IPS DF 4.7 (cell line): ENCODE measurements at regions not wholly inside any gene's neighbourhood (a gene's known extent, or its start where the extent isn't known, plus 50 kb on each side); places are given as distances from the start of the nearest gene placed in this dataset.

Source experiments
- DNase-seq: peaks from one replicate; pipeline ENCODE4 v3.0.0-alpha.2; 2013; ENCODE audit warnings: low spot score; ENCODE audit errors: extremely low read depth

DNA sequence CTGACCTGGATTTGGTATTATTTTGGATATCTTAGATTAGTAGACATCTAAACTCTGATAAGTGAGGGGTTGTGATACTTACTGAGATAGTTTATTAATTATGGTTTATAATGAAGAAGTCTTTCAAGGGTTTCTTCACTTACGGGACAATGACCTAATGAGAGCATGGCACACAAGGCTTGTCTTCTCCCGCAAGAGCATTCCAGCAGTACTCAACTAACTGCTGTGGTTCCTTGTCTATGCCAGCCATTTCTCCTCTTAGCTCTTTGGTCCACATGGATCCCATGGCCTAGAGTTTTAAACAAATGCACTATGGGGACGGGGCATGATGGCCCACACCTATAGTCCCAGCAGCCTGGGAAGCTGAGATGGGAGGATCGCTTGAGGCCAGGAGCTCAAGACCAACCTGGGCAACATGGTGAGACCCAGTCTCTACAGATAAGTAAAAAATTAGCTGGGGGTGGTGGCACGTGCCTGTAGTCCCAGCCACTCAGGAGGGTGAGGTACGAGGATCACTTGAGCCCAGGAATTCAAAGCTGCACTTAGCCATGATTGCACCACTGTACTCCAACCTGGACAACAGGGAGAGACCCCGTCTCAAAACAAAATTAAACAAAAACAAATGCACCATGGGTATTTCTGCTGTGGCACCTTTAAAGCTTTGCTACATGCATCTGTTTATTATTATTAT is 161.7 kb upstream of the MYCN start:
- no peak for DNase-seq

DNA sequence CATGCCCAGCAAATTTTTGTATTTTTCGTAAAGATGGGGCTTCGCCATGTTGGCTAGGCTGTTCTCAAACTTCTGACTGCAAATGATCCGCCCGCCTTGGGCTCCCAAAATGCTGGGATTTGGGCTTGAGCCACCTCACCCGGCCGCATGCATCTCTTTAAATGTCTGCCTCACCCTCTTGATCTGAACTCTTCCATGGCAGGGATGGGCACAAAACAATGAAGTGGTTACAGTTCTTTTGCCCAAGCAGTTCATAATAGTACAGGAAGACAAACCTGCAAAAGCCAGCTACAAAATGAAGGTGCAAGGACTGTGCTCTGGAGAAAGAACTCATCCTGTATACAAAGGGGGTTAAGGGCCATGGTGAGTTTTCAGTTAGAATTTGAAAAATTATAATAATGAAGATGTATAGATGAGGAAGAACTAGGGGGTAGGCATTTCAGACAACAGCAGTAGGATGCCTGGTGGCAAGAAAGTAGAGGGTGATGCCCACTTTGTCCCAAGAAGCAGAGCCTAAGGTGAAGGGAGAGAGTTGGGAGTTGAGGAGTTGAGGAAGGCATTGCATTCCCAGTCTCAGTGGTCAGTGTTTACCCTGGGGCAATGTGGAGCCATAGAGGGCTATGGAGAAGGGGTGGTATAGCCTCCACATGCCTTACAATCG is 160.8 kb upstream of the MYCN start:
- DNase-seq = no peak

DNA sequence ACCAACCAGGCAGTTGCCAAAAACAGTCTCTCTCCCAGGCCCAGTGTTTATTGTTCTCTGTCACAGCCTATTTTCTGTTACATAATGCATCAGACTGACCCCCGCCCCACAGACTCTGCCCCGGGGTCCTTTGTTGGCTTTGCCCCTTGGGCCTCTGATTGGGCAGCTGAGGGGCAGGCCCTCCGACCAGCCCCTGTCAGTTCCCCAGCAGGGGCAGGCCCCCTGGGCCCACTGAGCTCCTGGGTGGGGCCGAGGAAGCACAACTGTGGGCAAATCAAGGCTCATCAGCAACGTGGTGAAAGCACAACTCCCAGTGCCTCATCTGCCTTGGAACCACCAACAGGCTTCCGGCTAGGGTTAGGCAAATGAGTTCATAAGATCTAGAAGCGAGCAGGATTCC is 160.1 kb upstream of the MYCN start:
- no peak for DNase-seq

DNA sequence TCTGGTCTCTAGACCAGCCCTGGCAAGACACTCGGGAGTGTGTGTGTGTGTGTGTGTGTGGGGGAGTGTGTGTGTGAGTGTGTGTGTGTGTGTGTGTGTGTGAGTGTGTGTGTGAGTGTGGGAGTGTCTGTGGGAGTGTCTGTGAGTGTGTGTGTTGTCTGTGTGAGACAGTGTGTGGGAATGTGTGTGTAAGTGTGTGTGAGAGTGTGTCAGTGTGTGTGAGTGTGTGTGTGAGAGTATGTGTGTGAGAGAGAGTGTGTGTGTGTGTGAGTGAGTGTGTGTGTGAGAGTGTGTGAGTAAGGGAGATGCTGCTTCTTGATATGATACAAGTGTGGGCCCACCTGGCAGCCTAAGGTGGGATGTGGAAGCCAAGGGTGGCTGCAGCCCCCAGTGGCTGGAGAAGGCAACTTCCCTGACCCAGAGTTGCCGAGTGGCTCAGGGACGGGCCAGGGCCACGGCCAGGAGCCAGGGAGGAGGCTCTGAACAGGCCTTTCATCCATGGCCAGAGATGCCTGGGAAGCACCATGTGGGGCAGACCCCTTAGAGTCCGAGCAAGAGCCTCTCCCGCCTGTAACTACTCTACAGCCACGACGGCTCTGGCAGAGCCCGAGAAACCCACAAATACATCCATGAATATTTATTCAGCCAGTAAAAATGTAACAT is 159.3 kb upstream of the MYCN start:
- no peak for DNase-seq

DNA sequence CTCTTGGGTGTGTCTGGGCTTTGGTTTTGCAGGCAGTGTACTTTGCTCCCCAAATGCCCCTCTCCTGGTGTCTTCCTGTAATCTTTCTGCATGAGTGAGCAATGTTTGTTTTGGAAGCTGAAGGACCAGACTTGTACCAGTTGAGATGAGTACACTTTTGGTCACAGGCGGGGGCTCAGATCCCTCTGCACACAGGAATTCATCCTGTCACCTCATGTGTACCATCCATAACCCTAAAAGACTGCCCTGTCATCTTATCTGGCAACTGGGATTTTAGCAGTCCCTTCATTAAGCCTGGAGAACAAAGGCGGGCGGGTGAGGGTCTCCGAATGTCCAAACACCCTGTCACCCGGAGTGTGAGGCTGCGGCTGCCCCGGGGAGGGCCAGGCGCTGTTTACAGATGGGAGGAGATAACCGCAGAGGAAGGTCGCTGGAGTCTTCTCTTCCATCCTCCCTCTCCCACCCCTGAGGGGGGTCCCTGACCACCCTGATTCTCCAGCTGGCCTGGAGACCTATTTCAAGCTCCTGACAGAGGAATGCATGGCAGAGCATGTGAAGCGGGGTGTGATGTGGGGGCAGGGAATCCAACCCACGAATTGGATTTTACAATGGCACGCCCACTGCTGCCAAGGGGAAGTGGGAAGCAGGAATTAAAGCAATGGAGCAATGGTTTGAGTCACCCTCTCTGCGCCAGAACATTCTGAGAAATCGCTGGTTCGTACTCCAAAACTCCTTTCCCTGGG is 158.2 kb upstream of the MYCN start:
- DNase-seq = no peak

DNA sequence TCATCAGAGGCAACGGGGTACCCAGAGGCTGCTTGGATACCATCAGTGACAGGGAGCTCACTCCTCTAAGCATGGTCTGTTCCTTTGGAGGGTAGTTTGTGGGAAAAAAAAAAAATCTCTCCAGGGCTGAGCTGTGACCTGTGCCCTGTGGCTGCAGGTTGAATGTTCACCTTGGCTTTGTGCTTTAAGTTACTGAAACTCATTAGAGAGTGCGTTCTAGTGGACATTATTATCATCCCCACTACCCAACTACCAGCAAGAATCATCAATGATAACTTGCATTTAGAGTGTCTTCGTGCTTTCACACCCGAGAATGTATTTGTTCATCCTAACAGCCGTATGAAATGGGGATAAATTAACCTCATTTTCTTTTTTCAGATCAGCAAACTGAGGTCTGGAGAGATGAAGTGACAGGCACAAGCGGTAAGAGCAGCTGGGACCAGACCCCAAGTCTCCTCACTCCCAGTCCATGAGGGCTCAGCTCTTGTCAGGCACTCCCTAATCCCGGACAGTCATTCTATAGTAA is 157.5 kb upstream of the MYCN start:
- DNase-seq = no peak

DNA sequence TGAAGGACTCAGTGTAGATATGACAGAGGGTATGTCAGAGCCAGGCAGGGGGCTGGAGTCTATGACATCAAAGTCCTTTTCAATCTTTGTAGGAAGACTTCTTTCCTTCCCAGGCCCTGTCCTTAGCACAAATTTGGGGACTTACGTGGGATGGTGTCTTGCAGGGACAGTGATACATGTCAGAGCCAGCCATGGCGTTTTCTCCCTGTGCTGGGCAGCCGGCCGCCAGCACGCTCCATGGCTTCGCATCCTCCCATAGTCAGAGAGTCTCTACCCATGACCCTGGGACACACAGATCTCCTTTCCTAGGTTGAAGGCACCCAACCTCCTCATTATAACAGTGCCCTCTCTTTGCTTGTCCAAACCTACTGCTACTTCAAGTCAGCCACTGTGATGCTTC is 156.9 kb upstream of the MYCN start:
- no peak for DNase-seq

DNA sequence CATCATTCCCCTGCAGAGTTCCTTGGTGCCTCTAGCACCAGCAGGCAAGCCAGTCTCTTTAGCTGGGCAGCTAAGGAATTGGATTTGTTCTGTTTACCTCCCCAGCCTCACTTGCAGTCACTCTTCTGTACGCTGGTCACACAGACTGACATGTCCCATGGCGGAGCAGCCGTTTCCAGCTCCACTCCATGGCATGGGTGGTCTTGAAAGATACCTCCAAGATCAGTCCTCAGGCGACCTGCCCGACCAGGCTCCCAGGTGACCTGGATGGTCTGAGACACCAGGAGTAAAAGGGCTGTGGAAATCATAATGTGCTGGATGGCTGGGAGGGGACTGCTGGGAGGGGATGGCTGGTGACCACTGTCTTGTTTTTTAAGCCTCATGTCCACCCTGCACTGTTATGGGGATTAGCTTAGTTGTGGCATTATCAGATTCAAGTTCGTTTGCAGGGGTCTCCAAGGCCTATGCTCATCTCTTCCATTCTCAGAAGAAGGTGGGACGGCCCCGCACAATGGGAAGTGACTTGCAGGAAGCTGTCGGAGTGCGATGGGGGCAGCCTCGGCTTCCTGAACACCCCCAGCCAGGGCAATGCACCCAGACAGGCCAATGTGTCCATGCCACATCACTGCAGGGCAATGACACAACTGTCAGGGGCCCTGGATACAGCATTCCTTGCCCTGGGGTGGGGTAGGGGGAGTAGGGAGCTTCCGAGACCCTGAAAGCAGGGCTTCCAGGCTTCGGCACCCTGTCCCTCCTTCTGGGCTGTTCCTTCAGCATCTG is 156.1 kb upstream of the MYCN start:
- no peak for DNase-seq

DNA sequence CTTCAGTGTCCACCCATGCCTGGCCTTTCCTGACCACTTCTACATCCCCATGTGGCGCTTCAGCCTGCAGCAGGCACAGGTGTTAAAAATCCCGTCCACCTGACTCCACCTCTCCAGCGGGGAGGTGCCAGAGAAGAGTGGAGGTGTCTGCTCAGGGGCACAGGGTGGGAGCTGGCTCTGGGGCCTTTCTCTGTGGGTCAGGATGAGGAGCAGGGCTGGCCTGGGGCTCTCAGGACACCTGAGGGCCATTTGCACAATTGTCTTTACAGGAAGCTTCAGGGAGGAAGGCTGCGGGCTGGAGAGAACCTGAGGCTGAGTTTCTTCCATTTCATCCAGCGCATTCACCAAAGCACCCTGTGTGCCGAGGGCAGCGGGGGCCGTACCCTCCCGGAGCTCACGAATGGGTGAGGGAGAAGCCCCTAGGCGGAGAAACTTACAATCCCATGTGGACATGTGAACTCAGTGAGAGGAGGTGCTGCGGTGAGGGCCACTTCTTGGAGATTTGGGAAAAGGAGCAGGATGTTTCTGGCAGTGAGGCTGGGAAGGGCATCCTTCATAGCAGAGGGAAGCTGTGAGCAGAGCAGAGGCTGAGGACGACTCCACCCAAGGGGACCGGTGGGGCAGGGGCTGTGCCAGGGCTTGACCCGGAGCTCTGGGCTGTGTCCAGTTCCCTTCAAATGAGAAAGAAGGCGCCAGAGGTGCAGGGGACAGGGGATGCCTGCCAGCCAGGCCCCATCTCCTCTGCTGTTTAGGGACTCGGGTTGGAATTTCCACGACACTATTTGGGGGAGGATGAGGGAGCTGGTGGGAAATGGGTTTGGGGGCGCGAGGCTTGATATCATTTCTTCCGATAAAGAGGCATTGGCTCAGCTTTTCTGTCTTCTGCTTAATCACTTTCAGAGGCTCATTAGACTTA is 155.2 kb upstream of the MYCN start:
- DNase-seq = no peak

DNA sequence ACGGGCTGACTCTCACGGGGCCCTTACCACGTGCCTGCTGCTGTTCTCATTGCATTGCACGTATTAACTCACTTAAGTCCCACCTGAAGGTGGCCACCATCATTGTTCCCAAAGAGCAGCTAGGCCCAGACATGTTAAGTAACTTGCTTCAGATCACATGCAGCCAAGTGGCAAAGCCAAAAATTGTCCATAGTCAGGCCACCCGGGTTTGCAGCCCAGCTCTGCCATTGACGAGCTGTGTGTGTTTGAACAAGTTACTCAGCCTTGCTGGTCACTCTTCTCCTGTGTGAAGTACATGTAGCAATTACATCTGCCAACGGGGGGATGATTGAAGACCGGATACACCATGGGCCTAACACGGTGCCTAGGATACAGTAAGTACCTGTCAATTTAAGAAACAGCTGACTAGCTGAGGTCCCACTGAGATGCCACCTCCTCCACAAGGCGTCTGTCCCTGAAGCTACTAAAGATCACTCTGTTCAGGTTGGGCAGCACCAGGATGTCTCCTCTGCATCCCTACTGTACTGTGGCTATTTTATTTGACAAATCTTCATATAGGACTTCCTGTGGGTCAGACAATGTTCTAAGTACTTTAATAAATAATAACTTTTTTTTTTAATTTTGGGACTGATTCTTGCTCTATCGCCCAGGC is 154.2 kb upstream of the MYCN start:
- no peak for DNase-seq

DNA sequence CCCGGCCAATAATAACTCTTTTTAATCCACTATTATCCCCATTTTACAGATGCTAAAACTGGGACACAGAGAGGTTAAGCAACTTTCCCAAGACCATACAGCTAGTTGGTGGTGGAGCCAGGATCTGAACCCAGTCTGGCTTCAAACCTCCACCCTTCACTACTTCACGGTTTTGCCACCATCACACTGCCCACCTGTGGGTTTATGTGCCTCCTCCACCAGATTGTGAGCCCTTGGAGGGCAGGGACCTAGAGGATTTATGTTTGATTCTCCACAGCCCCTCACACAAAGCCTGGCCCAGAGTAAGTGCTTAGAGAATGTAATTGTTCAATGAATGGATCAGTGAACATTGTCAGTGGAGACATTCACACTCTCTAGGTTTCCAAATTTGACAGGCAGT is 153.4 kb upstream of the MYCN start:
- no peak for DNase-seq

DNA sequence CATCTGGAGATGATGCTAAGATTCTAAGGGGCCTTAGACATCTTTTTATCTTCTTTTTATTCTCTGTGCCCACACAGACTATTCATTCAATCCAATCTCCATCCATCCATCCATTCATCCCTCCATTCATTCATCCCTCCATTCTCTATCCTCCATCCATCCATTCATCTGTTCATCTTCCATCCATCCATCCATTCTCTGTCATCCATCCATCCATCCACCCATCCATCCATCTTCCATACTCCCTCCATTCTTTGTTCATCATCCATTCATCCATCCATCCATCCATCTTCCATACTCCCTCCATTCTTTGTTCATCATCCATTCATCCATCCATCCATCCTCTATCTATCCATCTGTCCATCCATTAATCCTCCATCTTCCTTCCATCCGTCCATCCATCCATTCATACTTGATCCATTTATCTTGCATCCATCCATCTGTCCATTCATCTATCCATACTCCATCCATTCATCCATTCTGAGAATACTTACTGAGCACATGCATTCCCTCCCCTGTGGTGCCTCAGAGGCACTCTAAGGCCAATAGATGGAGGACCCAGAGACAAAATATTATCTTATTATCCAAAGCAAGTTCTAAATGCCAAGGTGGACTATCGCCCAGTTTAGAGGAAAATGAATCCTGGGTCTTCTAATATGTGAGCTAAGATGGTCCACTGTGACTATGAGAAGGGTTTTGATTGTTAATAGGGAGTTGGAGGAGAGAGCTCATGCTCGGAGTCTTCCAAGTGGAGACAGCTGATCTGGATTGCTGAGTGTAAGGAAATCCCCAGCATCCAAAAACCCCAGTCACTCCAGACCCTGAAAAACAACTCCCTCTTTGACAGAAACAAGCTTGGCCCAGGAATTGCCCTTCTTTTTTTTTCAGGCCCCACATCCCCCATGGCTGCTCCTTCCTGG is 152.6 kb upstream of the MYCN start:
- no peak for DNase-seq

DNA sequence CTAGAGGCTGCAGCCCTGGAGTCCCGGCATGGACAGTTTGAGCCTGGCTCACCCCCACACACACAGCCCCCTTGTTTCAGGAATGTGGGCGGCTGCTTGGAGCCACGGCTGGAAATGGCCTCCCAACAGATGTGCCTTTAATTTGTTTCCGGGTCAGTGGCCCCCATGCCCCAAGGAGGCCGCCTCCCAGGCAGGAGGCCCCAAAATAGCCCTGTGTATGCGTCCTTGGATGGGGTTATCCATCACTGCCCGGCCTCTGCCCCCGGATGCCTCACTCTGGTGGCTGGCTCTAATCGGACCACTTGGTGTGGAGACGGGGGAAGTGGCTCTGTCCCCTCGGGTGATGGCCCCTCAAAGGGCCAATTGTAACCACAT is 151.9 kb upstream of the MYCN start:
- DNase-seq = no peak

DNA sequence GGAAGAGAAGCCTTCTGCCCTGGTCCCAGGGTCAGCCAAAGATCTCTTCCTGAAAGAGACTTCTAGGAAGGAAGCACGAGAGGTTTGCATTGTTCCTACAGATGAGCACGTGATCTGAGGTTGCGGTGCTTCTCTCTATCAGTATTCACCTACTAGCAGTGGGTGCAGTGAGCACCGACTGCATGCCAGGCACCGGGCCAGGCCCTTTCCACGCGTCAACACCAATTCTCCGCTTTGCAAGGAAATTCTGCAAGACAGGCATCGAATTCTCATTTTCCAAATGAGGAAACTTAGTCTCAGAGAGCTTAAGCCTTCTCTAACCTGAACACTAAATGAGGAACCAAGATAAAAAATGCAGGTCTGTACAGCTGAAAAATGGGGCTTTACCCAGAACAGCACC is 151.5 kb upstream of the MYCN start:
- no peak for DNase-seq

DNA sequence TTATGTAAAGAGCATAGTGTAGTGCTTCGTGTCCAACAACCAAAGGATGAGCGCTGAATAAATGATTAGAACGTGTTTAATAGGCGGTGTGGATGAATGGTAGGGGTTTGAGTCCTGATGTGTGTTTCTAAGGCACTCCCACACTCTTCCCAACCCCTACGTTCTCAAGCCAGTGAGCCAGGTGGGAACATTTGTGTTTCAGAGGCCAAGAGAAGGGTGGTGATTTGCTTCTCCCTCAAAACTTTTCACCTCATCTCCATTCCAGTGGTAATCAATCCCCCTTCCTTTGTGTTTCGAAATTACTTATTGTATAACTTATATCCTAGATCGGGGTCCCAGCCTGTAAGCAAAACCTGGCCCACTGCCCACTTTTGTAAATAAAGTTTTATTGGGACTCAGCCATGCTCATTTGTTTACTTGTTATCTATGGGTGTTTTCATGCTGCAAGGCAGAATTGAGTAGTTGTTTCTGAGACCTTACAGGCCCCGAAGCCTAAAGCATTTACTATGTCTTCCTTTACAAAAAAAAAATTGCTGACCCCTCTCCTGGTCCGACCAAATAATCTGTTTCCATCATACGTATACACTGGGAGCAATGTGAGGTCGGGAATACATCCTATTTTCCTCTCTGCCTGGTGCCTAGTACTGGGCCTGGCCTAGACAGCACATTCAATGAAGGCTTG is 150.8 kb upstream of the MYCN start:
- DNase-seq = no peak

DNA sequence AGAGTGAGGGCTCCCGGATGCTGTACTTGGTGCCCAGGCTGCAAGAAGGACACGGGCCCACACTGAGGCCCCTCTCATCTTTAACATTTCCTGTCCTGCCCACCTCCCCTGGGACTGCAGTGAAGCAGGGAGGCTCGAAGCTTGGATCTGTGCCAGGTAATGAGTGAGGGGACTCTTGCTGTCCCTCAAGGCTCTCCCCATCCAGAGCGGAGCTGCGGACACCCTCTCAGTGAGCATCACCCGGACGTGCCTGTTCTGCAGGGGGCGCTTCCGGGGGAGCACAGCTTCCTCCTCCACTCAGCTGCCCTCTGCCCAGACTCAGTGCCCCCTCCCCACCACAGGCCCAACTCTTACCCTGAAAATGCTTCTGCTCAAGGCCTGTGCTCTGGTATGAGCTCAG is 150.0 kb upstream of the MYCN start:
- no peak for DNase-seq

DNA sequence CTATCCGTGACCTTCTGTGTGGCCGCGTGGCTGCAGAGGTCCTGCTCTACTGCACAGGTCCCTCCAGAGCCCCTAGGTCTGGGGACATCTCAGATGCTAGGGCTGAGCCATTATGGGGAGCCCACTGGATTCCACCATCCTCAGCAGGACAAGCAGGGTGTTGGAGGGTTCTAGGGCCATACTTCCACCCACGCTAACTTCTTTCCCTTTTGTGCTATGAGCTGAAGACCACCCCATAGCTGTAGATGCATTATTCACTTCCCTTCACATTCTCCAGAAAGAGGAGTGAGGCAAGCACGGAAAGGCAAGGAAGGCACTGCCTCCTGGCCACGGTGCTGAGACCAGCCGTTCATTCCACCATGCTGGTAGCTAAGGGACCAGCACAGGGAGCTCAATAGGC is 149.5 kb upstream of the MYCN start:
- no peak for DNase-seq

DNA sequence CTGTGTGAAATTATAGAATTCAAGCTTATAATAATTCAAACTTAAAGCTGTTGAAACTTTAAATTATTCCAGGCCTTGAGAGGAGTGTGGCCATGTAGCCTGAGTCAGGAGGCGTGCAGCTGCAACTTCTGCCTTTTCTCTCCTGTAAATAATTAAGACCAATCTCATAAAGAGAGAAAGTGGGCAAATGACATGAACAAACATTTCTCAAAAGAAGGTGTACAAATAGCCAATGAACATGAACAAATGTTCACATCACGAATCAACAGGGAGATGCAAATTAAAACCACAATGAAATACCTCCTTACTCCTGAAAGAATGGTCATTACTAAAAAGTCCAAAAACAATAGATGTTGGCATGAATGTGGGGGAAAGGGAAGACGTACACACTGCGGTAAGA is 149.1 kb upstream of the MYCN start:
- DNase-seq = no peak
